Forelimb muscle (tissue), 1 donor: ENCODE measurements at regions not wholly inside any gene's neighbourhood (a gene's known extent, or its start where the extent isn't known, plus 50 kb on each side); places are given as distances from the start of the nearest gene placed in this dataset.
"Not testable (repeated sequence)": the region's sequence is repeated elsewhere in the genome, so short reads cannot be mapped to it uniquely, and the experiment has no call there.

Source experiments
- DNase-seq: peaks from one replicate; pipeline ENCODE4 v3.0.0-alpha.2; 2013; ENCODE audit warnings: low read depth

GRCh38 chr12:131340616-131341210 lies 370.2 kb upstream of the SFSWAP start:
- no peak for DNase-seq

GRCh38 chr12:131341608-131342007 lies 369.3 kb upstream of the SFSWAP start:
- DNase-seq = not testable (repeated sequence)

GRCh38 chr12:131343436-131343835 lies 367.5 kb upstream of the SFSWAP start:
- DNase-seq = not testable (repeated sequence)

- DNase-seq = not testable (repeated sequence)
These were observed 366.0 kb upstream of the SFSWAP start for GRCh38 chr12:131344715-131345520.

- DNase-seq = no peak
These were observed 365.1 kb upstream of the SFSWAP start for GRCh38 chr12:131345521-131346436.

- DNase-seq = no peak
These were observed 364.1 kb upstream of the SFSWAP start for GRCh38 chr12:131346555-131347344.

- no peak for DNase-seq
These were observed 363.6 kb upstream of the SFSWAP start for GRCh38 chr12:131347345-131347714.

- DNase-seq = no peak
These were observed 363.2 kb upstream of the SFSWAP start for GRCh38 chr12:131347732-131348131.

- peak; percentile 2 for DNase-seq
These were observed 362.7 kb upstream of the SFSWAP start for GRCh38 chr12:131348231-131348630.

- peak; percentile 28 for DNase-seq
These were observed 362.2 kb upstream of the SFSWAP start for GRCh38 chr12:131348646-131349045.

- DNase-seq = no peak
These were observed 361.3 kb upstream of the SFSWAP start for GRCh38 chr12:131349397-131350127.

- no peak for DNase-seq
These were observed 360.0 kb upstream of the SFSWAP start for GRCh38 chr12:131350943-131351318.

- no peak for DNase-seq
These were observed 359.4 kb upstream of the SFSWAP start for GRCh38 chr12:131351319-131352028.

GRCh38 chr12:131352296-131352900 lies 358.5 kb upstream of the SFSWAP start:
- no peak for DNase-seq

- DNase-seq = no peak
These were observed 357.5 kb upstream of the SFSWAP start for GRCh38 chr12:131353376-131353775.

GRCh38 chr12:131353826-131354225 lies 357.1 kb upstream of the SFSWAP start:
- DNase-seq = no peak

- no peak for DNase-seq
These were observed 355.3 kb upstream of the SFSWAP start for GRCh38 chr12:131355361-131356245.

GRCh38 chr12:131356485-131357184 lies 354.3 kb upstream of the SFSWAP start:
- no peak for DNase-seq
